Activated CD4-positive, alpha-beta memory T cell treated with anti-CD3 and anti-CD28 coated beads for 36 hours (primary cell): ENCODE measurements at regions not wholly inside any gene's neighbourhood (a gene's known extent, or its start where the extent isn't known, plus 50 kb on each side); places are given as distances from the start of the nearest gene placed in this dataset.

Experiments
- CTCF ChIA-PET: fragments of 350-600 bp; sonication (Branson Sonifier 250); formaldehyde crosslinking; loops from one replicate; lab custom pipeline; 2021; ENCODE audit warnings: antibody characterized with exemption, inconsistent platforms; lab: Charles Lee
- POLR2A ChIA-PET: fragments of 350-600 bp; sonication (Branson Sonifier 250); formaldehyde crosslinking; loops from one replicate; lab custom pipeline; 2021; ENCODE audit warnings: antibody characterized with exemption; lab: Charles Lee
- DNase-seq: peaks from one replicate; pipeline ENCODE4 v3.0.0-alpha.2; 2020
- H3K27ac Mint-ChIP-seq: one replicate; pipeline ENCODE4 v1.8.0; 2021; ENCODE audit warnings: mixed read lengths
- H3K27me3 Mint-ChIP-seq: one replicate; pipeline ENCODE4 v1.8.0; 2021; ENCODE audit warnings: mixed read lengths
- H3K36me3 Mint-ChIP-seq: one replicate; pipeline ENCODE4 v1.8.0; 2021; ENCODE audit warnings: mixed read lengths
- H3K4me1 Mint-ChIP-seq: one replicate; pipeline ENCODE4 v1.8.0; 2021; ENCODE audit warnings: low read depth, mixed read lengths
- H3K4me3 Mint-ChIP-seq: one replicate; pipeline ENCODE4 v1.8.0; 2021; ENCODE audit warnings: mild to moderate bottlenecking, mixed read lengths
- H3K9me3 Mint-ChIP-seq: one replicate; pipeline ENCODE4 v1.8.0; 2021; ENCODE audit warnings: mixed read lengths
- intact Hi-C: fragments of 100-400 bp; cut with micrococcal nuclease; formaldehyde crosslinking; loops from one replicate; pipeline ENCODE4 v1.15.1; 2023

- CTCF ChIA-PET, result interaction anchor here (4.0 kb wide), 1 partner anchor 52 kb away, joined by 36 read pairs; no protein-coding TSS in a partner anchor
- intact Hi-C loops, result no loop called here
- no peak overlapping the region for H3K4me3 Mint-ChIP-seq
These were observed 87.2 kb upstream of the PFKP start for GRCh38 chr10:2980116-2980515.

GRCh38 chr10:2979306-2979705, 88.0 kb upstream of the PFKP start:
- H3K4me1 Mint-ChIP-seq, result no peaks in the 10 kb centered on the region
- intact Hi-C loops, result no loop called here
- H3K4me3 Mint-ChIP-seq, result no peak overlapping the region
- H3K27ac Mint-ChIP-seq, result no peak overlapping the region
- CTCF ChIA-PET, result interaction anchor here (4.0 kb wide), 1 partner anchor 51 kb away, joined by 36 read pairs; no protein-coding TSS in a partner anchor
- no peak for DNase-seq
- H3K27me3 Mint-ChIP-seq, result peaks cover 3% of the 10 kb centered on the region
- no peaks in the 10 kb centered on the region for H3K36me3 Mint-ChIP-seq
- POLR2A ChIA-PET, result no interaction called here
- H3K9me3 Mint-ChIP-seq, result no peaks in the 10 kb centered on the region

More at GRCh38 chr10:2980116-2980515, 87.2 kb upstream of the PFKP start:
- Mint-ChIP-seq H3K27ac (no peak overlapping the region), H3K27me3 (peaks cover 6% of the 10 kb centered on the region), H3K4me1 (no peaks in the 10 kb centered on the region), H3K36me3 (no peaks in the 10 kb centered on the region), H3K9me3 (no peaks in the 10 kb centered on the region)
- POLR2A ChIA-PET, result no interaction called here
- no peak for DNase-seq

GRCh38 chr10:2978574-2979273, 88.6 kb upstream of the PFKP start:
- H3K27me3 Mint-ChIP-seq, result peaks cover 3% of the 10 kb centered on the region
- no peaks in the 10 kb centered on the region for H3K36me3 Mint-ChIP-seq
- no peaks in the 10 kb centered on the region for H3K4me1 Mint-ChIP-seq
- POLR2A ChIA-PET, result no interaction called here
- no peaks in the 10 kb centered on the region for H3K9me3 Mint-ChIP-seq
- no peak overlapping the region for H3K27ac Mint-ChIP-seq
- CTCF ChIA-PET, result interaction anchor here (0.9 to 4.0 kb wide), 9 partner anchors 11 to 140 kb away, joined by 3 to 36 read pairs (median 3); no protein-coding TSS in a partner anchor
- no peak for DNase-seq
- intact Hi-C loops, result loop anchor here (1.0 kb wide), 1 partner anchor 50 kb away; no protein-coding TSS in a partner anchor
- H3K4me3 Mint-ChIP-seq, result no peak overlapping the region

GRCh38 chr10:2978111-2978510, 89.2 kb upstream of the PFKP start:
- intact Hi-C loops, result loop anchor here (1.0 kb wide), 1 partner anchor 50 kb away; no protein-coding TSS in a partner anchor
- Mint-ChIP-seq H3K36me3 (no peaks in the 10 kb centered on the region), H3K27me3 (peaks cover 1% of the 10 kb centered on the region), H3K27ac (no peak overlapping the region), H3K4me1 (no peaks in the 10 kb centered on the region), H3K4me3 (no peak overlapping the region), H3K9me3 (no peaks in the 10 kb centered on the region)
- CTCF ChIA-PET, result interaction anchor here (0.6 to 4.0 kb wide), 12 partner anchors 10 to 534 kb away, joined by 3 to 36 read pairs (median 4); no protein-coding TSS in a partner anchor
- DNase-seq, result no peak
- POLR2A ChIA-PET, result no interaction called here

GRCh38 chr10:2974503-2975207, 92.7 kb upstream of the PFKP start:
- Mint-ChIP-seq H3K27me3 (no peaks in the 10 kb centered on the region), H3K27ac (no peak overlapping the region), H3K4me1 (no peaks in the 10 kb centered on the region), H3K9me3 (no peaks in the 10 kb centered on the region), H3K4me3 (no peak overlapping the region), H3K36me3 (no peaks in the 10 kb centered on the region)
- intact Hi-C loops, result no loop called here
- ChIA-PET POLR2A (no interaction called here), CTCF (interaction anchor here (1.2 kb wide), 1 partner anchor 68 kb away, joined by 3 read pairs; no protein-coding TSS in a partner anchor)
- no peak for DNase-seq

- ChIA-PET CTCF (interaction anchor here (0.7 to 1.2 kb wide), 2 partner anchors 23 to 69 kb away, joined by 3 read pairs; no protein-coding TSS in a partner anchor), POLR2A (no interaction called here)
- H3K9me3 Mint-ChIP-seq, result no peaks in the 10 kb centered on the region
- H3K27ac Mint-ChIP-seq, result no peak overlapping the region
- H3K27me3 Mint-ChIP-seq, result no peaks in the 10 kb centered on the region
- no peaks in the 10 kb centered on the region for H3K4me1 Mint-ChIP-seq
- no peaks in the 10 kb centered on the region for H3K36me3 Mint-ChIP-seq
- no peak for DNase-seq
- intact Hi-C loops, result no loop called here
- no peak overlapping the region for H3K4me3 Mint-ChIP-seq
These were observed 93.3 kb upstream of the PFKP start for GRCh38 chr10:2974083-2974482.

GRCh38 chr10:2972810-2973209, 94.5 kb upstream of the PFKP start:
- Mint-ChIP-seq H3K27me3 (peaks cover 1% of the 10 kb centered on the region), H3K27ac (no peak overlapping the region), H3K36me3 (no peaks in the 10 kb centered on the region), H3K4me3 (no peak overlapping the region), H3K4me1 (no peaks in the 10 kb centered on the region), H3K9me3 (no peaks in the 10 kb centered on the region)
- ChIA-PET POLR2A (no interaction called here), CTCF (no interaction called here)
- intact Hi-C loops, result no loop called here
- no peak for DNase-seq

GRCh38 chr10:2972216-2972615, 95.1 kb upstream of the PFKP start:
- intact Hi-C loops, result no loop called here
- H3K27me3 Mint-ChIP-seq, result peaks cover 1% of the 10 kb centered on the region
- no peaks in the 10 kb centered on the region for H3K4me1 Mint-ChIP-seq
- POLR2A ChIA-PET, result no interaction called here
- CTCF ChIA-PET, result no interaction called here
- H3K27ac Mint-ChIP-seq, result no peak overlapping the region
- no peak for DNase-seq
- H3K4me3 Mint-ChIP-seq, result no peak overlapping the region
- H3K36me3 Mint-ChIP-seq, result no peaks in the 10 kb centered on the region
- H3K9me3 Mint-ChIP-seq, result no peaks in the 10 kb centered on the region

GRCh38 chr10:2970190-2970823, 97.0 kb upstream of the PFKP start:
- ChIA-PET CTCF (no interaction called here), POLR2A (no interaction called here)
- intact Hi-C loops, result no loop called here
- H3K4me3 Mint-ChIP-seq, result no peak overlapping the region
- H3K27me3 Mint-ChIP-seq, result peaks cover 6% of the 10 kb centered on the region
- H3K4me1 Mint-ChIP-seq, result no peaks in the 10 kb centered on the region
- H3K9me3 Mint-ChIP-seq, result no peaks in the 10 kb centered on the region
- no peak overlapping the region for H3K27ac Mint-ChIP-seq
- DNase-seq, result no peak
- no peaks in the 10 kb centered on the region for H3K36me3 Mint-ChIP-seq

GRCh38 chr10:2968401-2969058, 98.8 kb upstream of the PFKP start:
- H3K4me1 Mint-ChIP-seq, result no peaks in the 10 kb centered on the region
- no peak overlapping the region for H3K27ac Mint-ChIP-seq
- CTCF ChIA-PET, result interaction anchor here (1.4 to 1.5 kb wide), 2 partner anchors 9 to 39 kb away, joined by 5 to 6 read pairs; no protein-coding TSS in a partner anchor
- H3K36me3 Mint-ChIP-seq, result no peaks in the 10 kb centered on the region
- intact Hi-C loops, result no loop called here
- H3K4me3 Mint-ChIP-seq, result no peak overlapping the region
- H3K27me3 Mint-ChIP-seq, result peaks cover 10% of the 10 kb centered on the region
- POLR2A ChIA-PET, result no interaction called here
- no peaks in the 10 kb centered on the region for H3K9me3 Mint-ChIP-seq
- no peak for DNase-seq

- no peaks in the 10 kb centered on the region for H3K4me1 Mint-ChIP-seq
These were observed 101.2 kb upstream of the PFKP start for GRCh38 chr10:2966134-2966533.

More at GRCh38 chr10:2966134-2966533, 101.2 kb upstream of the PFKP start:
- Mint-ChIP-seq H3K9me3 (no peaks in the 10 kb centered on the region), H3K36me3 (no peaks in the 10 kb centered on the region), H3K27ac (no peak overlapping the region), H3K4me3 (no peak overlapping the region), H3K27me3 (peaks cover 12% of the 10 kb centered on the region)
- DNase-seq, result no peak
- ChIA-PET POLR2A (no interaction called here), CTCF (no interaction called here)
- intact Hi-C loops, result no loop called here
